Fibroblast of skin of left quadriceps (primary cell): ENCODE measurements at regions not wholly inside any gene's neighbourhood (a gene's known extent, or its start where the extent isn't known, plus 50 kb on each side); places are given as distances from the start of the nearest gene placed in this dataset.

ENCODE experiments used
- DNase-seq, 2 experiments: peaks; one replicate each; pipeline ENCODE4 v3.0.0-alpha.2; 2013; ENCODE audit warnings: low read depth in 2 of 2

- DNase-seq: no peak
Measured at GRCh38 chr5:133854554-133854953, 113.9 kb downstream of the C5orf15 start.

DNA sequence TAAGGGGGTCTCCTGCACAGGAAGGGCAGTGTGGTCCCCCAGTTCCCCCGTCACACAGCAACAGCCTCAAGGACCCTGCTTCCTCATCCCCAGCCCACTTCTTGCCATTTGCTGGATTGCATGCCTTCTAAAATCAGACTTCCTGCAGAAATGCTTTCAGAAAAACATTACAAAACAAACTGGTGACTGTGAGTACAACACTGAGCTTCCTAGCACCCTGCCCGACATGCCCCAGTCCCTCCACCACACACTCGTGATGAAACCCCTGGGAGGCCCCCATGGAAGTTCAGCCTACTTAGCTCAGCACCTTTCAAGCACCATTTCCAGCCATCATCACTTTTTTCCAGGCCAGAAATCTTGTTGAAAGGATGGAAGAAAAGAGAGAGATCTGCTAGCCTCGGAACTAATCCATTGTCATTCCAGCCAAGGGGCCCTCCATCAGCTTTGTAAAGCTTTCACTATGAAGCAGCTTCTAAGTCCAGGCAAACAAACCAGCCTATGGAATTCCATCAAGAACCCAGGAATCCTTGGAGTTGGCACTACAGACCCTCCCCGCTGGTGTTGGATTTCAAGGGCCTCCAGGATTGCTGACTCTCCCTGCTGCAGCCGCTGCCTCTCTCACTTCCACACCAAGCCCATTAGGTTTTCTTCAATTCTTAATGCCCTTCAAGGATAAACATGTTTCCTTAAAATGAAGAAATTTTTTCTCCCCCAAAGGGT, 114.6 kb downstream of the C5orf15 start:
- no peak for DNase-seq

DNA sequence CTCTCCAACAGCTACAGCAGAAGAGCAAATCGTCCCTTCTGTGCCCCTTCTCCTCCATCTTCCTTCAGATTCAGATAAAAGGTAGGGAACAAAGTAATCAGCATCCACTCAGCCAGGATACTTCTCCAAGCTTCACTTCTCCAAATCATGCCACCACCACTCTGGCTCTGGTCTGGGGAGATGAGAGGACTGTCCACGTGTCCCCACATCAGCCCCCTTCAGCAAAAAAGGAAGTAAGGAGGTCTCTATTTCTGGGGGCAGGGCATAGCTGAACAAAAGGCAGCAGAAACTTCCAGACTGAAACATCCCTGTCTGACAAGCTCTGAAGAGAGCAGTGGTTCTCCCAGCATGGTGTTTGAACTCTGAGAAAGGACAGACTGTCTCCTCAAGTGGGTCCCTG, 116.9 kb downstream of the C5orf15 start:
- DNase-seq: no peak

DNA sequence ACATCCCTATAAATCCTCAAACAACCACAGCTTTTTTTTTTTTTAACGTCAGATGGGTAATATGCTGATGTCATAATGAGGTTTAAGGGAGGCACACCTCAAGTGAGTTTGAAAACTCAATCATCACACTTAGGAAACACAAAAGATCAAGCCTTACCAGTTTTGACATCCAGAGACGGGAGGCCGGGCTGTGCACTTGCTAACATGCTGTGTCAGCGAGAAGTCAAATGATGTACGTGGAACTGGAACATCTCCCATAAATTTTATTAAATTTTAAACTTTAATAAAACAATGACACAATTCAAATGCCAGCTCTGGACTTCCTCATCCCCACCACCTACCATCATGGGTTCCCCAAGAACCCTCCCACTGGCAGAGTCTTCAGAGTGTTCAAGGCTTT, 117.6 kb downstream of the C5orf15 start:
- no peak for DNase-seq

DNA sequence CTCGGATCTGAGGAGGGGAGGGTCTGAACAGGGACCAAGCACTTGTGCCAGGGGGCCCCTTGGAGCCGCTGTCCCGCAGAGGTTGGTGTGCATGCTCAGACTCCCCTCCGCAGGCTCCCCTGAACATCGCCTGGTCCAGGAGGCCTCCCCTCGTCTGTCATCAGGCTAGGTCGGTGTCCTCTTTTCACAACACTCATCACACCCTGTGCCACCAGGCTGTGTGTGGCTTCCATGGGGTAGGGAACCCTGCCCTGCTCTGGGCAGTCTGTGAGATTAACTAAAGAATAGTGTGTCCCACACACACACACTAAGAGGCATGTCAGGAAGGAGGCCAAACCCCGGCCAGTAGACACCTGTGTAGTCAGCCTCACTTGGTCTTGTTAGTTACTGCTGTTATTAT, 119.3 kb downstream of the C5orf15 start:
- no peak for DNase-seq

GRCh38 chr5:133848341-133848811, 120.0 kb downstream of the C5orf15 start:
- no peak for DNase-seq

GRCh38 chr5:133847886-133848285, 120.5 kb downstream of the C5orf15 start:
- DNase-seq: no peak

GRCh38 chr5:133847301-133847700, 121.1 kb downstream of the C5orf15 start:
- no peak for DNase-seq

DNA sequence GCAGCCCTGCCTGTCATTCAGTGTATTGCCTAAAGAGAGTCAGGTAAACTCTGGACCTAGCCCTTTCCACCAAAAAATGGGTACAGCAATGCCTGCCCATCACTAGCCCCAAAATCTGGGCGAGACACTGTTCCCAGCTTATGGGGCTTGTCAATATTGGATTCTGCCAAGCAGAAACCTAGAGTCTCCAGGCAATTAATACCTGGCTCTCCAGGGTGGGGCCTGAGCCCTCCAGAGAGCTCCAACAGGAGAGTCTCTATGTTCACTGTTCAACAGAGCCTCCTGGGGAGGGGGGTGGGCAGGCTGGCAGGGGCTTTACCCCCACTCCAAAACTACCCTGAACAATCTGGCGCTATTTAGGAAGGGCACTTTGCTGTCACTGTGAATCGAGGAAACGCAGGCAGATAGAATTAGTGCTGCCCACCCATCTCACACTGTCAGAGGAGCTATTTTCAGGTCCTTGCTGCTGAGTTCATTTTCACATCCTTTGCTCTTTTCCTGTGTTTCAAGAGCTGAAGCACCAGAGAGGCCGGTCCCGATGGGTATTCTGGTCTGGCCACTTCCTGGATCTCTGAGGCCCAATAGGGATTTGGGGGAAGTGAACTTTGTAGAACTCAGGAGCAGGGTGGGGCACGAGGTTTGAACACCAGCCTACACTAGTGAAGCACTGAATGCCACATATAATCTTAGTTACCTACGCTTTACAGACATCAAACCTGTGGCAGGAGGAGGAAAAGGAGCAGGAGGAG, 121.8 kb downstream of the C5orf15 start:
- DNase-seq: no peak

DNA sequence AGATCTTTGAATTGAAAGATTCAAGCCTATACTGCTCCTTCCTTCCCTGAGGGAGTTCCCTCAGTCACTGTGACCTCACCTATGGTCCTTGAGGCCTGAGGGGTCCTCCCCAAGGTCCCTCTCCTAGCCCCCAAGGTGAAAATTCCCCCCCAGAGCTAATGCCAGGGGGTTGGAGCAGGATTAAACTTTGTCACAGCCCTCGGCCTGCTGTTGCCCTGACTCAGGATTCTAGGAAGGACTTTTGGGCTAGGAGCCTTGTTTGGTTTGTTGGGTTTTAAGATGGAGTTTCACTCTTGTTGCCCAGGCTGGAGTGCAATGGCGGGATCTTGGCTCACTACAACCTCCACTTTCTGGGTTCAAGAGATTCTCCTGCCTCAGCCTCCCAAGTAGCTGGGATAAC, 123.2 kb downstream of the C5orf15 start:
- DNase-seq: no peak

DNA sequence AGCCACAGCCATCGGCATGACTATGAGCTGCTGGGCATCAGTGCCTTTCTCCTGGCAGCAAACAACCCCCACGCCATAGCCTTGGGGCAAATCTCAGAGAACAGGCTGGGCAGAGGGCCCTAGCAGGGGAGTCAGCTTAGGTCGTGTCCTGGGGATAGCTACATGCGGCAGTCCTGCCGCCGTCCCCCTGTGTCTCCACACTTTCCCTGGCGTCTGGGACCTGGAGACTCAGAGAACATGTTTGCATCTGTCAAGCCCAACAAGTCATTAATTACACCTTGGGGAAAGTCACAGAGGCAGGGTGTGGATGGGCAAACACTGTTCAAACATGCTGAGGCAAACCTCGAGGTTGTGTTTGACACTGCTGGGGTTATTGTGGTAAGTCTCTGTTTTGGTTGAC, 123.6 kb downstream of the C5orf15 start:
- DNase-seq: no peak

DNA sequence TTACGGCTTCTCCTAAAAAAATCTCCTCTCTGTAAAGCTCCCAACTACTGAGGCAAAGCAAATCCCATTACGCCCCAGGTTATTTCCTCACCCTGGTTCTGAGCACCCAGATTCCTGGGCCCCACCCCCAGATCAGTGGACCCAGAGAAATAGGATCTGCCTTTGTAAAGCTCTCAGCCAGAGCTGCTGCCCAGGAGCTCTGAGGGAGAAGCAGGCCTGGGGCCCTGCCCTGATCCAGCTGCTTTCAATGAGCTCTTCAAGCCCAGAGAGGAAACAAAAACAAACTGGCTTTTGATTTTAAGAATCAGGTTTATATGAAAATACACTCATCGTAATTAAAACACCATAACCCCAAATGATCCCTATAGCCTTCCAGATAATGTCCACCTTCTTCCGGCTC, 124.5 kb downstream of the C5orf15 start:
- no peak for DNase-seq

- DNase-seq: no peak
Measured at GRCh38 chr5:133842846-133843611, 125.4 kb downstream of the C5orf15 start.

DNA sequence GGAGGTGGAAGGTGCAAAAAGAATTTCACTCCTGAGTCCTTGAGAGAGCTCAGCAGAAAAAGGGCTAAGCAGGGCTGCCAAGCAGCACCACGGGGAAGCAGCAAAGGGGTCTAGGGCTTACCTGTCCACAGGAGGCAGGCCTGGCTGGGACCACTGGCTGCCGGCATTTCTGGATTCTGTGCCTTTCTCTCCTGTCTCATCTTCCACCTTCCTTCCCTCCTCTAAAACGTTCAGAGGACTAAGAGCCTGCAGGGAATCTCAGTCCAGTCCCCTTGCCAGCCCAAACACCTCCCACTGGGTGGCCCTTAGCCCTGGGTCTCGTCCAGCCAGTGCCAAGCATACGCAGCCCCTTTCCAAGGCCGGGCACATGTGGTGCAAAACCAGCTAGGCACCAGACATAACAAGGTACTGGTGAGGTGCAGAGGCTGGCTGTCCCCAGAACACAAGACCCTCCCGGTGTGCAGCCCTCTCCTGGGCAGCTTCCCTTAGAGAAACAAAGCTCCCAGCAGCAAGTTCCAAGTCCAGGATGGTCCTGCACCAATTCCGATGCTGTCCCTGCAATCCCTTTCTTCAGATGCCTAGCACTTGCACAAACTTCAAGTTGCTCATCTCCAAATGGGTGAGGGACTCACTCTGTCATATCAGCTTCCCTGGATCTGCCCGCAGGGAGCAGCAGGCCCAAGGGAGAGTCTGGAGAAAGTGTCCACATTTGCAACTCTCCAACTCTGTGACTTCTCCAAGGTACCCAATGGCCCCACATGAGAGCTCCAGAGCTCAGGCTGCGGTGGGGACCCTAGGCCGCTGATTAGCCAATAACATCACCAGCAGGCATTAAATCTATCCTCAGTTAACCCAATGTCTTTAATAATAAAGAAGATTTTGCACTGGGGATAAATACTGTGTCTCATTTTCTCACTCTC, 126.3 kb downstream of the C5orf15 start:
- DNase-seq: no peak

DNA sequence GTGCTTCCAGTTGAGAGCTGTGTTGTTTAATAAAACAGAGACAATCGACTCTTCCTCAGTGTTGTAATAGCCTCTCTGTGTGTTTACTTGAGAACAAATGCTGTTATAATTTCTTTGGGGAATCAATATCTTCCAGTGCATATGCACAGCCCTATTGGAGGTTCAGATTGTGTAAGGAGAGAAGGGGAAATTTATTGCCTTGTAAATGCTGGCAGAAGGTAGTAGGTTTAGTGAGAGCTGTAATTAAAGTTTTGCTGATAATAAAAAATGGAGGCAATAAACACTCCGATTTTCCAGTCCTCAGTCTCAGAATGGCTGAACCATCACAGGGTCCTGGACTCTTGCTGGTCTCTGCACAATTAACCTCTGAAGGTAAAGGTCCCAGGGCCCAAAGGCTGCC, 128.3 kb downstream of the C5orf15 start:
- DNase-seq: no peak

GRCh38 chr5:133839721-133840120, 128.7 kb downstream of the C5orf15 start:
- no peak for DNase-seq

DNA sequence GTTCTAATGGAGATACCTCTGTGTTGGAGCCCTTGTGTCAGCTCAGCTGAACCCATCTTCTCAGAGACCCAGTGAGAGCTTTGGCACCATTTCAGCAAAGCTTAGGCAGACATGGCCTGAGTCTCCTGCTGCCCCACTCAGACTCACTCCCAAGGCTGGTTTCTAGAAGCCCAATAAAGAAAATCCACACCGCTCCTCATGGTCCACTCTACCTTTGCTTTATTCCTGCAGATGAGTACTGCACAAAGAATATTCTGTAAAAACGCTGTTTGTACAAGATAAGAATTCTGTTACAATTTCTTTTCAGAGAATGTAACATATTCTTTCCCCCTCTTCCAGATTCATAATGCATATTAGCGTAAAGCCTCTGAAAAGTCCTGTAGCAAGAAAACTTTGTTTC, 129.3 kb downstream of the C5orf15 start:
- no peak for DNase-seq

GRCh38 chr5:133838286-133838685, 130.1 kb downstream of the C5orf15 start:
- no peak for DNase-seq

DNA sequence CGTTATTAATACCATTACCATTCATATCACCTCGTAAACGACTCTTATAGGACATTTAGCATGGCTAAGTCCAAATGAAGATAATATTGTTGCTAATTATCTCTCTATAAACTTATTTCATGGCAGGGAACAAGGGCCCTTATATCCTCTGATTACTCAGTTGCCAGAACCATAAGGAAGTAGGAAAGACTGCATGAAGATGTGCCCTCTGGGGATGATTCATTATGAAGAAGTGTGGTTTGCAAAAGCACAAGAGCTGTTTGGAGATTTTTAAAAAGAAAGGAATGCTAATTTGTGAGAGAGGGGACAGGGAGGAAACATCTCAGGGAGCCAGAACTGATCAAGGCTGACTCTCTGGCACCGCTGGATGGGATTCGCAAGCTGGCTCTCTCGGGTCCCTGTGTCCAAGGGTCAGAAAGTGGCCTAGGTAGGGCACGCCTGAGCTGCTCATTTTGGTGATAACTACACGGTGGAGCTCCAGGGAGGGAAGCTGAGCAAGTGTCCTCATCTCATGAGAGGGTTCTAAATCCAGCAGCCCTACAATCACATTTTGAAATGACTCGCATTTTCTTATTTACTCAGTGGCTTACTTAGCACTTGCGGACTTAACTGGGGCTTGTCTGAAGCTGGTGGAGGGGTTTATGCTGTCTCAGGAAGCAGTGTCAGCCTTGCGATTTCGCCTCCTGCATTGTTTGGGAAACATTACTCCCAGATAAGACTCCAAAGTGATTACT, 136.8 kb downstream of the C5orf15 start:
- DNase-seq: peak; percentile 12 to 13

DNA sequence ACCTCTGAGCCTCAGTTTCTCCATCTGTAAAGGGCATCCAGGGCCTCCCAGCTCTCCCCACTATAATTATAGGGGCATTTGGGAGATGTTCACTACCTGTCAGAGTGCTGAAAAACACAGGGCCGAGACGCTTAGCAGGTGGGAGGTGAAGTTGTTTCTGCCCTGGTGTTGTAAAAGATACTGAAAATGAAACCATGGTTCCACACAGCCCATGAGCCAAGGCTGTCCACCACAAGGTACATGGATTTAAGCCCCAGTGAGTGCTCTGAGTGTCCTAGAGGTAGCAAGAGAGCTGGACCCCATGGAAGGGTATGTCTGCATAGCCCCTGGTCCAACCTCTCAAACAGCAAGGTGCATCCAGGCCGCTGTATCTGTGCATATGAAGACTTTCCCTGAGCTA, 137.5 kb downstream of the C5orf15 start:
- DNase-seq: no peak

DNA sequence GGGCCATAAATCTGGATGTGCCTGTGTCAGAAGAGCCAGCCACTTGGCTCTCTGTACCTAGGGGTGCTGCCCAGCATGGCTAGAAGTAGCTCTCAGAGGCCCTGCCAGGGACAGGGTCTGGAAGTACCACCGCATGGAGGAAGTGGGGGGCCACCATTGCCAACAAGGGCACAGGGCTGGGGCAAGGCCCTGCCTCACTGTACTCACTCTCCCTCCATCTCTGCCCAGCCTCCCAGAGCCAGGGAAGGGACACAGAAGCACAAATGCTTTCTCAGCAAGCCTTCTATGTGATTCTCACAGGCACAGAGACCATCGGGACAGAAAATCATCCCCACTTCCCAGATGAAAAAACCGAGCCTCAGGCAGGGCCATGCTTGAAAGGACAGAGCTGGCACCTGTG, 138.1 kb downstream of the C5orf15 start:
- no peak for DNase-seq
